ENCODE measurements at regions not wholly inside any gene's neighbourhood (a gene's known extent, or its start where the extent isn't known, plus 50 kb on each side); places are given as distances from the start of the nearest gene placed in this dataset.

GRCh38 chrX:9279234-9279544 is 185.7 kb upstream of the TBL1X start:
- WGBS, 2 donors, result 45 to 63% methylated on average over 3 of the region's 3 CpGs
- Histone ChIP-seq H3K36me3 (no peaks in the 10 kb centered on the region), H3K4me3 (peak overlapping the region in 2 of 10 donors; percentile 1 to 10), H3K27ac (peak overlapping the region in 1 of 10 donors; percentile 68), H3K9me3 (peaks cover 0 to under 1% (median 0%) of the 10 kb centered on the region in 11 donors), H3K27me3 (peaks cover 0 to 10% (median 0%) of the 10 kb centered on the region in 7 donors), H3K4me1 (peaks cover 0 to 18% (median 0%) of the 10 kb centered on the region in 9 donors)
- TF ChIP-seq, protein P1, sequence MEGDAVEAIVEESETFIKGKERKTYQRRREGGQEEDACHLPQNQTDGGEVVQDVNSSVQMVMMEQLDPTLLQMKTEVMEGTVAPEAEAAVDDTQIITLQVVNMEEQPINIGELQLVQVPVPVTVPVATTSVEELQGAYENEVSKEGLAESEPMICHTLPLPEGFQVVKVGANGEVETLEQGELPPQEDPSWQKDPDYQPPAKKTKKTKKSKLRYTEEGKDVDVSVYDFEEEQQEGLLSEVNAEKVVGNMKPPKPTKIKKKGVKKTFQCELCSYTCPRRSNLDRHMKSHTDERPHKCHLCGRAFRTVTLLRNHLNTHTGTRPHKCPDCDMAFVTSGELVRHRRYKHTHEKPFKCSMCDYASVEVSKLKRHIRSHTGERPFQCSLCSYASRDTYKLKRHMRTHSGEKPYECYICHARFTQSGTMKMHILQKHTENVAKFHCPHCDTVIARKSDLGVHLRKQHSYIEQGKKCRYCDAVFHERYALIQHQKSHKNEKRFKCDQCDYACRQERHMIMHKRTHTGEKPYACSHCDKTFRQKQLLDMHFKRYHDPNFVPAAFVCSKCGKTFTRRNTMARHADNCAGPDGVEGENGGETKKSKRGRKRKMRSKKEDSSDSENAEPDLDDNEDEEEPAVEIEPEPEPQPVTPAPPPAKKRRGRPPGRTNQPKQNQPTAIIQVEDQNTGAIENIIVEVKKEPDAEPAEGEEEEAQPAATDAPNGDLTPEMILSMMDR (IDR thresholded peaks at IDR 0.05), result no peak
- ATAC-seq (no peak), DNase-seq (no peak)
- intact Hi-C loops (cut with DNase I), result no loop called here

DNA sequence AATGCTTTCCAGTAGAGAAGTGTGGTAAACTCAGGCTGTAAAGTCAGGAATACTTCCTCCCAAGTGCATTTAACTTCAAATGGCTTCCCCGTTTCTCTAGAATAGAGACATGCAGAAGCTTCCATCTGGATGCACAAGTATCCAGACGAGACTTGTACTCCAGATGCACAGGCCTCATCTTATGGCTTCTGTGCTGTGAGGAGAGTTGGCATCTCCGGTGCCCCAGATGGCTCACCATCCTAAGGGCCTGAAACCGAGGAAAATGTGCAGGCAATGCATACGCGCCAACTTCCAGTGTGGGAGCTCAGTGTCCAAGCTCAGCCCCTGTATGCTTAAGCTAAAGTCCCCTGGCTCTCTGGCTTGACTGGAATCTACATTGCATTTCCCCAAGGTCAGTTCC is 184.0 kb upstream of the TBL1X start:
- intact Hi-C loops (cut with DNase I), result no loop called here
- TF ChIP-seq, protein P1 (IDR thresholded peaks at IDR 0.05), result no peak
- H3K4me1 ChIP-seq, result peaks cover 0 to 18% (median 0%) of the 10 kb centered on the region in 9 donors
- no peak overlapping the region for H3K4me3 ChIP-seq
- no peak for ATAC-seq
- H3K27ac ChIP-seq, result no peak overlapping the region
- 94 to 95% methylated on average over 6 of the region's 6 CpGs for WGBS, 2 donors
- peaks cover 0 to 10% (median 0%) of the 10 kb centered on the region in 7 donors for H3K27me3 ChIP-seq
- no peaks in the 10 kb centered on the region for H3K36me3 ChIP-seq
- no peak for DNase-seq
- H3K9me3 ChIP-seq, result no peaks in the 10 kb centered on the region

DNA sequence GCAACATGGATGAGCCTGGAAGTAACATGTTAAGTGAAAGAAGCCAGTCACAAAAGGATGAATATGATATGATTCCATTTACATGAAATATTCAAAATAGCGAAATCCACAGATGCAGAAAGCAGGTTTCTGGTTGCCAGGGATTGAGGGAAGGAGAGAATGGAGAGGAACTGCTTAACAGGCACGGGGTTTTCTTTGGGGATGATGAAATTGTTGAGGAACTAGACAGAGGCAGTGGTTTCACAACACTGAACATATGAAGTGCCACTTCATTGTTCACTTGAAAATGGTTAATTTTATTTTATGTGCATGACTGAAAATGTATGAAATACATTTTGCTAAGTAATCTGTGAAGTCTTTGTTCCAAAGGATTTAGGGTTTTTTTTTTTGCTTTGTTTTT is 182.5 kb upstream of the TBL1X start:
- TF ChIP-seq, protein P1 (IDR thresholded peaks at IDR 0.05), result no peak
- no peak for ATAC-seq

GRCh38 chrX:9285342-9285771 is 179.5 kb upstream of the TBL1X start:
- intact Hi-C loops (cut with DNase I), result no loop called here
- Histone ChIP-seq H3K36me3 (no peaks in the 10 kb centered on the region), H3K27ac (no peak overlapping the region), H3K27me3 (peaks cover 0 to 38% (median 0%) of the 10 kb centered on the region in 7 donors), H3K9me3 (no peaks in the 10 kb centered on the region), H3K4me3 (no peak overlapping the region), H3K4me1 (peaks cover 0 to 10% (median 0%) of the 10 kb centered on the region in 9 donors)
- WGBS, 2 donors, result 55 to 71% methylated on average over 7 of the region's 7 CpGs
- ATAC-seq (no peak), DNase-seq (no peak)
- TF ChIP-seq, protein P1 (IDR thresholded peaks at IDR 0.05), result no peak

More for the DNA sequence above, 182.5 kb upstream of the TBL1X start:
- no peak for DNase-seq
- intact Hi-C loops (cut with DNase I), result no loop called here
- Histone ChIP-seq H3K4me3 (no peak overlapping the region), H3K9me3 (no peaks in the 10 kb centered on the region), H3K27ac (no peak overlapping the region), H3K36me3 (no peaks in the 10 kb centered on the region), H3K27me3 (peaks cover 0 to 10% (median 0%) of the 10 kb centered on the region in 7 donors), H3K4me1 (peaks cover 0 to 18% (median 0%) of the 10 kb centered on the region in 9 donors)
- WGBS, 2 donors, result 83 to 86% methylated on average over 2 of the region's 2 CpGs

Measured in heart right ventricle (tissue), 16 donors.